Activated T-cell treated with anti-CD3 and anti-CD28 coated beads, Interleukin-2, amount 50 U/mL, for 1 hour (primary cell): ENCODE measurements at regions not wholly inside any gene's neighbourhood (a gene's known extent, or its start where the extent isn't known, plus 50 kb on each side); places are given as distances from the start of the nearest gene placed in this dataset.

ENCODE experiments used
- DNase-seq: peaks from one replicate; pipeline ENCODE4 v3.0.0-alpha.2; 2020

DNA sequence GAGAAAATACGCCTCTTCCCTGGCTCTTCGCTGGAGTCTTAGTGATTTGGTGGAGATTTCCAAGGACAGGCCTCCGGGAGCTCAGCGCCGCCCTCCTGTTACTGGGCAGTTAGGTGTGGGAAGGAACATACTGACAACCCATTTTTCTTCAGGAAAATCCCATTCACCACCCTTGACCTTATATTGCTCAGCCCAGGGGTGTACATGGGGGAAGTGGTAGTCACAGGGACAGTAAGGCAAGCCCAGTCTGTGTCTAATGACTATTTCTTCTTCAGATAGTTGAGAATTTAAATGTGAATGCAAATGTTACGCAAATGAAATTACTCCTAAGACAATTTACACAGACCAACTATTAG lies 119.4 kb downstream of the UQCRFS1 start:
- no peak for DNase-seq

DNA sequence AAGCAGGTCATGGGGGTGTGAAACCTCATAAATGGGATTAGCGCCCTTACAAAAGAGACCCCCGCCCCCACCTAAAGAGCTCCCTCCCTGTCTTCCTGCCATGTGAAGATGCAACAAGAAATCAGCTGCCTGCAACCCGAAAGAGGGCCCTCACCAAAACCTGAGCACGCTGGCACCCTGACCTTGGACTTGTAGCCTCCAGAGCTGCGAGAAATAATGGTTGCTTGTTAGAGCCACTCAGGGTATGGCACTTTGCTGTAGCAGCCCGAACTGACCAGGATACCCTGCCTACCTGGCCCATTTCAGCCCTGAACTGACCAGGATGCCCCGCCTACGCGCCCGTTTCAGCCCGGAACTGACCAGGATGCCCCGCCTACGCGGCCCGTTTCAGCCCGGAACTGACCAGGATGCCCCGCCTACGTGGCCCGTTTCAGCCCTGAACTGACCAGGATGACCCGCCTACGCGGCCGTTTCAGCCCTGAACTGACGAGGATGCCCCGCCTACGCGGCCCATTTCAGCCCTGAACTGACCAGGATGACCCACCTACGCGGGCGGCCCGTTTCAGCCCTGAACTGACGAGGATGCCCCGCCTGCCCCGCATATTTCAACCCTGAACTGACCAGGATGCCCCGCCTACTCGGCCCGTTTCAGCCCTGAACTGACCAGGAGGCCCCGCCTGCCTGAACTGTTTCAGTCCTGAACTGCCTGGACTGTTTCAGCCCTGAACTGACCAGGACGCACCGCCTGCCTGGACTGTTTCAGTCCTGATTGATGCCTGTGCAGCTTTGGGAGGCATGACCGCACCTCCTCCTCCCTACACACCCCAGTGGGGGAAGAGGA lies 120.0 kb downstream of the UQCRFS1 start:
- DNase-seq: no peak

DNA sequence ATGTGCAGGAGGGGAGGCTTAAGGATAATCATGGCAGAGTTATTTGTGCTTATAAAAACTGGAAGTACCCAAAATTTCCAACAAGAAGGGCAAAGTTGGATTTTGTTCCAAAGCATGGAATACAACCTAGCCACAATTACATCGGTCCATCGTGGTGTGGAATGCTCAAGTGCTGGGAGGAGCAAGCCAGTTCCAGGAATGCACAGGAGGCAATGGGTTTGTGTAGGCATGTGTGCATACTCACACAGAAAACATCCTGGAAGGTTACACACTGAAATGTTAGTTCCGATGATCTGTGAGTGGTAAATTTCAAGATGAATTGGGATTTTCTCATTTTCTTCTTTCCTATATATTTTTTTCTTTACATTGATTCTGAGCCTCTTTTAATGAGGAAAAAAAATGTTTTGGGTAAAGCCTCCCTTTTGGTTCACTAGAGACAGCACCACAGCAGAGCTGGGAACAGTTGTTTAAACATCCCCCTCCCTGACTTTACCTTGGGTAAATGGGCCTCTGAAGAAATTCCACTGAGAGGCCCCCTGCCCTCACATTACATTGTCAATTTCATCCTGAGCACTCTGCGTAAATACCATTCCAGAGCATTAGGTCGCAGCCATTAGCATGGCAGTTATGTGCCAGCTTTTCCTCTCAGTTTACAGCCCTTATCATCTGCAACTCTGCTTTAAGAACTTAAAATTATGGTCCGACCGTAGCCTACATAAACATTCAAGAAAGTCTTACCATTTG lies 122.0 kb downstream of the UQCRFS1 start:
- DNase-seq: no peak

DNA sequence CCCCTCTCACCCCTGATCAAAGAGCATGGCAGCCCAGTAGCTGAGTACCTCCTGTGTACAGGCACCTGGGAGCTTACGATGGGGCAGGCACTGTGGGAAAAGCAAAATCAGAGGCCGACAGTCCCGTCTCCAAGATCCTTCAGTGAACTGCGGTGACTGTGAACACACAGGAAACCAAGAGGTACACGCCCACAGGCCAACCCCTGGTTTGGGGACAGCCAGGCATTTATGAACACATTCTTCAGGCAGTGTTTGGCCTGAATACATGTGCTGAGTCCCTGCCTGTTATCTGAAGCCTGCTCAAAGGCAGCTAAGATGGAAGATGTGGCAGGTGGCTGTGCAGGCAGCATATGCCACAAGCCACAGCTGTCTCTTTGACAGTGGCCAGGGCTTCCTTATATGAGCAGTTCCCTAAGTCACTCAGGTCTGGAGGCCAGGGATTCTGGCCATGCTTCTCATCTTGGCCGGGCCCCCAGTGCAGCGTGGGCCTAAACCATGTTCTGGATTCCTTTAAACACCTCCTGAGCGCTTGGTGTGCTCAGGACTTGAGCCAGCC lies 123.6 kb downstream of the UQCRFS1 start:
- DNase-seq: no peak

DNA sequence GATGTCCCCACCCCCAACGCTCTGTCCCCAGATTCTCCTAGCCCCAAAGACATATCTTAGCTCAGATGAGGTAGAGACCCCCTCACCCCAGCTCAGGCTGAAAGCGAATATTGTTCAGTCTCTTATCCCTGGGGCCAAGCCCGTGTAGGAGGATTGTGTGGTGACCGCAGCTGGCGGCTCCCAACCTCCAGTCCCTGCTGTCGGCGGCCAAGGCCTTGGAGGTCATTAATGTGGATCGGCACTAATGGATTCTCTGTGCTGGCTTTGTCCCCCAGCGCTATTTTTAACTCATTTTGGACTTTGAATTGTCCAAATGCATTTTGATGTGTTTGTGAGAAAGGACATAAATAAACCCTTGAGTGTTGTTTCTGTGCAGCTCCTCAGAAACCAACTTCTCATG lies 124.2 kb downstream of the UQCRFS1 start:
- no peak for DNase-seq

DNA sequence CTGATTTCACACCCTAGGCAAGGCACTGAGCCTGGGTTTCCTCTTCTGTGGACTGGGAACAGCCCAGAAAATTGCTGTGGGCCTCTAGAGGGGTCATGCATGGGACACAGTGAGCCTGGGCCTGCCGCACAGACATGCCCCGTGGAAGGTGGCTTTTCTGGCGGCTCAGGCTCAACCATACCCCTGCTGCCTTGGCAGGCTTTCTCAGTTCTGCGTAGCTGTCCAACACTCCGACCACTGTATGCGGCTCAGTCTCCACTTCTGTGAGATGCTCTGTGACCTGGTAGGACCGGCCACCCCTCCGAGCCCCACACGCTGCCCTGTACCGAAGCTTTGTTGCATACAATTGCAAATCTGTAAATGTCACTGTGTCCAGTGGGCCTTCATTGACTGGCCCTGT lies 126.3 kb downstream of the UQCRFS1 start:
- DNase-seq: no peak

DNA sequence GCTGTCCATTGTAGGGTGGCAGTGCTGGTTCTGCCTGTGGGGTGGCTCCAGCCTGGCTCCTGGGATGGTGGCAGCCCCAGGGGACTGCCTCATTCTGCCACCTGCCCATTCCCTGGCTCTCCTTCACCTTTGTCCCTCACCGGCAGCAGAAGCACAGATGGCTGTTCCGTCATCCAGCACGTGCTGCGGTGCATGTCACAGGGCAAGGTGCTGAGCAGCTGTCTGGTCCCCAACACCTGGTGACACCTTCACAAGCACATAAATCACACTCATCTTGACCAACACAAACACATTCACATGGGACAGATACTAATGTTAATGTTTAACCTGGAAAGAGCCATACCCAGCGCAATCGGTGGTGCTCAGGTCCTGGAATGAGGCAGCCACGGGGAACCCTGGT lies 126.8 kb downstream of the UQCRFS1 start:
- no peak for DNase-seq

DNA sequence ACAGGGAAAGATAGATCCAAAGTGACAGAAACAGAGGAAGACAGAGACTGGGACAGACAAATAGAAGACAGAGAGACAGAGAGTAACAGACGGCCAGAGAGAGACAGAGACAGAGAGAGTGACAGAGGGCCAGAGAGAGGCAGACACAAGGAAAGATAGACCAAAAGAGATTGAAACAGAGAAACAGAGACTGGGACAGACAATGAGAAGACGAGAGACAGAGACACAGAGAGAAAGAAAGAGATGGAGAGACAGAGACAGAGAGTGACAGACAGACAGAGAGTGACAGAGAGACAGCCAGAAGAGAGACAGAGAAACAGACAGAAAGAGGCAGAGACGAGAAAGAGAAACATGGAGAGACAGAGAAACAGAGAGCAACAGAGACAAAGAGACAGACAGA lies 127.3 kb downstream of the UQCRFS1 start:
- no peak for DNase-seq

DNA sequence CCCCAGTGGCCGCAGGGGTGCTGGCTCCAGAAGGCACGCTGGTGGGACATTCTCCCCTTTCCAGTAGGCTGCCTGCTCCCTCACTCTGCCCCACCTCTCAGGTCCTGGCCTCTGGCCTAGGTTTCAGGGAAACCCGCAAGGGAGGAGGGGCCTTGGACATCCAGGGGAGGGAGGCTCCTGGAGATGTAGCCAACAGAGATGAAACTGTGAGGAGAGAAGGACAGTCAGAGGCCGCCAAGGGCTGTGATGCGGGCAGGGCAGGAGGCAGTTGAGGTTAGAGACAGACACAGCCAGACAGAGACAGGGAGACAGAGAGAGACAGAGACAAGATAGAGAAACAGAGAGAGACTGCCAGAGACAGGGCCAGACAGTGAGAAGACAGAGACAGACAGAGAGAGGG lies 127.7 kb downstream of the UQCRFS1 start:
- no peak for DNase-seq

DNA sequence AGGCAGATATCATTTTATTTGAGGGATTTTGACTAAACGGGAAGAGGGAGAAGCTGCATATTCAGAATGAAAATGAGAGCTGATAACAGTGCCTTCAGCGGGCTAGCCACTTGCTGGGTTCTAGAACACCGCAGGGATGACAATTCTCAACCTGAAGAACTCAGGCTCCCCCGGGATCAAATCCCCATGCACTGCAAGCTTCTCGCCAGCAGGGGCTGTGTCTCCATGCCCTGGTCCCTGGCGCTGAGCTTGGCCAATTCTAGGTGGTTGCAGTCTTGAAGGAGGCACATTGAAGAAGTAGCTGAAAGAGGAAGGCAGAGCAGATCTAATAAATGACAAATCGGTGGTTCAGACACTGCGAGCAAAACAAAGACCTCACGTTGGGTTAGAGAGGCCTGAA lies 128.7 kb downstream of the UQCRFS1 start:
- DNase-seq: no peak

DNA sequence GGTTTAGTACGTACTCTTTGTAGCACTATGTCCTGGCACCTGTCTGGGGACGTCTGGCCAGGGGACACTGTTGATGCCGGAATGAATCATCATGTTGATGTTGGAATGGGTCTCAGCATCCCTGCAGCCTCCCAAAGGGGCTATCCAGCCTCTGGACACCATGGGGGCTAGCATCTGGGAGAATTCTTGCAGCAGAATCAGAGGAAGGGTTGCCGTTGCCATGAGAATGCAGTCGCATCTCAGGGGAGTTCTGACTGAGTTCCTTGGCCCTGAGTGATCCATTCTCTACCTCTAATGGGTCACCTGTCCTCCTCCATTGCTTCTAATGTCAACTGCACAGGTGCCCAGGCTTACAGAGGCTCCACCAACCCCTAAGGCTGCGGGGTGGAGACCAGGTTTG lies 129.1 kb downstream of the UQCRFS1 start:
- no peak for DNase-seq

DNA sequence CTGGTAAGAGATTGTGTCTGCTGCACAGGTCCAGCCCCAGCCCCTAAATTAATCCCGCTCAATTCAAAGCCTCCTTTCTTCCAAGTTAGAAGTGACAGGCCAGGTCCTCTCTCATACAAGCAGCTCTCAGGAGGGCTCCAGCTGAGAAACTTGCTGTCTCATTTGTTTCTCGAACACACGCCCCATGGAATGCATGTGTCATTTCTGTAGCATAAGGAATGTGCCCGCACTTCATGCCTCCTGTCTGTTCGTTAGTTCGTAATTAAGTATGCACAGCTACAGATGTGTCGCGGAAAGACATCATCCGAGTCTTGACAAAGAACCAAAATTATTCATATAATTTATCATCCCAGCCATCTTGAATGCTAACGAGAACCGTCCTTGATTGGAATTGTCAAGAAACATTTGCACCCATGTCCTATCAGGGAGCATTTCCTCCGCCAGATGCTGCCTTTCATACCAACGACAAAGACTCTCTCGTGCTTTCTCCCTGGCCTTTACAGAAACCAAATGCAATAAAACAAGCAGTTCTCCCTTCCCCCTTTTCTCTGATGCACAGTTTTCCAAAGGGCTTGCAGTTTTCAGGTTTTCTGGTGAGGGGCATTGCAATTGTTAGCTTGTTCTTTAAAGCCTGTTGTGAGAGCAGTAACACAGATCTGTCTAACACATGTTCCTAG lies 133.5 kb downstream of the UQCRFS1 start:
- no peak for DNase-seq

DNA sequence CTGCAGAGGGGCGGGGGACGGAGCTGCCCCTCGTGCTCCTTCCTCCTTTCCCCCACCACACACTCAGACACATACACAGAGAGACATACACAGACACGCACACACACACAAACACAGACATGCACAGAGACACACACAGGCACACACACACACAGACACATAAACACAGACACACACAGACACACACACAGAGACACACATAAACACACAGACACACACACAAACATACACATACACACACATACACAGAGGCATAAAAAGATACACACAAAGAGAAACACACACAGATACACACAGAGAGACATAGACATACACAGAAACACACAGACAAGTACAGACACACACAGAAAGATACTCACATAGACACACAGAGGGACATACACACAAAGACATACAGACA lies 136.0 kb downstream of the UQCRFS1 start:
- no peak for DNase-seq

DNA sequence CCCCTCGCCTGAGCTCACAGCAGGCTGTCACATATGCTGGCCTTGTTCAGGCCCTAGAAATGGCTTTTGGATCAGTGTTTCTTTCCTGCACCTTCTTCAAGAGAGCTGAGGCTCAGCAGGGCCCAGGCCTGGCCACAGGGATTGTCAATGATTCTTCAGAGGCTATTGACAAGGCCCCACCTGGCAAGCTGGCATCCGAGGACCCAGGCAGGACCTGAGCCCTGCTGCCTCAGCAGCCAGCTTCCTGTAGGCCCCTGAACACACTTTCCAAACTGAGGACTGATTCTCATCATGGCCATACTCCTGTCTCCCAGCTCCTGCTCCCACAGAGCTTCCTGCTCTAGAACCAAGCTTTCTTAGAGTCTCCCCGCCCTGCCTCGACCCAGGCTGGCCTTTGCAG lies 136.8 kb downstream of the UQCRFS1 start:
- no peak for DNase-seq

DNA sequence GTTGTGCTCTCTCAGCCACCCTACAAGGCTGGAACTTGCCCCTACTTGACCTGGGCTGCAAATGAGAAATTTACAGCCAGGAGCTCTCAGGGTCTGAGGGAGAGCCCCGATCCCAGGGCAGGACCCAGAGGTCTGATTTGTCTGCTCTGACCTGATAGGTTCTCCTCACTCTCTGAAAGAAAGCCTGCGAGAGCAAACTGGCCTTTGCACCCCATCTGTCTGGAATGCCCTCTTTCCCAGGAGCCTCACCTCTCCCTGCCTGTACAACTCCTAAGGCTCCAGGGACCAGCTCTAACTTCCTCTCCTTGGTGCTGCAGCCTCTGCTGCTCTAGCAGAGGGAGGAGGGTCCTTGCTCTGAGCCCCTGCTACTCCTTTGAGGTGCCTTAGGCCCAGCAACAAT lies 137.8 kb downstream of the UQCRFS1 start:
- no peak for DNase-seq

DNA sequence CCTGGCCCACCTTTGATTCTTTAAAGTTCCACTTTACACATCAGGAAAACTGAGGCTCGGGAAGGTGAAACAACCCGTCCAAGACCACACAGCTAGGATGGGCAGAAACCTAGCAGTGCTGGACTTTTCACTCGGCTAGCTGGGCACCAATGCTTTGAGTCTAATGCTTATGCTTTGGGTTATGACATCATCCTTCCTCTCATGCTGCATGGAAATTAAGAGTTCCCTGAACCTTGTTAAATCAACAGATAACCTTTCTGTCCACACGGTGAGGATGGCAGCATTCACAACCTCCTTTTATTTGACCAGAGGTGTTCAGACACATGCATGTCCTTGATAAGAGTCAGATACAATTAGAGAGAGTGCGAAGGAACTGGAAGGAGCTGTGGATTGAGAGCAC lies 138.4 kb downstream of the UQCRFS1 start:
- DNase-seq: no peak

DNA sequence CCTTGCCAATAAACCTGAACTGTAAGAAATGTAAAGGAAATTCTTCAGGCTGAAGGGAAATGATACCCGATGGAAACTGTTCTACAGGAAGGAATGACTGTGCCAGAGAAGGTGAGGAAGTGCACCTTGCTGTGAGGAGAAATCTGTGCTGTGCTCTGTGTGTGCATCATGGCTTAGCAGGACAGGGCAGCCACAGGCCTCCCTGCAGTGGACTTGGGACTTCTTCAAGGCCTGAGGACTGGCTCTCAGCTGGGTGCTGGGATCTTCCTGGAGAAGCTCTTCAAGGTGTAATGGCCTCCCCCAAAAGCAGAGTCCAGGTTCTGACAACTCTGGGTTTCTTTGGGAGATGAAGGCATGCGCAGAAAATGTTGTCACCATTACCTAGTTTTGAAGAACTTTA lies 145.1 kb downstream of the UQCRFS1 start:
- no peak for DNase-seq

DNA sequence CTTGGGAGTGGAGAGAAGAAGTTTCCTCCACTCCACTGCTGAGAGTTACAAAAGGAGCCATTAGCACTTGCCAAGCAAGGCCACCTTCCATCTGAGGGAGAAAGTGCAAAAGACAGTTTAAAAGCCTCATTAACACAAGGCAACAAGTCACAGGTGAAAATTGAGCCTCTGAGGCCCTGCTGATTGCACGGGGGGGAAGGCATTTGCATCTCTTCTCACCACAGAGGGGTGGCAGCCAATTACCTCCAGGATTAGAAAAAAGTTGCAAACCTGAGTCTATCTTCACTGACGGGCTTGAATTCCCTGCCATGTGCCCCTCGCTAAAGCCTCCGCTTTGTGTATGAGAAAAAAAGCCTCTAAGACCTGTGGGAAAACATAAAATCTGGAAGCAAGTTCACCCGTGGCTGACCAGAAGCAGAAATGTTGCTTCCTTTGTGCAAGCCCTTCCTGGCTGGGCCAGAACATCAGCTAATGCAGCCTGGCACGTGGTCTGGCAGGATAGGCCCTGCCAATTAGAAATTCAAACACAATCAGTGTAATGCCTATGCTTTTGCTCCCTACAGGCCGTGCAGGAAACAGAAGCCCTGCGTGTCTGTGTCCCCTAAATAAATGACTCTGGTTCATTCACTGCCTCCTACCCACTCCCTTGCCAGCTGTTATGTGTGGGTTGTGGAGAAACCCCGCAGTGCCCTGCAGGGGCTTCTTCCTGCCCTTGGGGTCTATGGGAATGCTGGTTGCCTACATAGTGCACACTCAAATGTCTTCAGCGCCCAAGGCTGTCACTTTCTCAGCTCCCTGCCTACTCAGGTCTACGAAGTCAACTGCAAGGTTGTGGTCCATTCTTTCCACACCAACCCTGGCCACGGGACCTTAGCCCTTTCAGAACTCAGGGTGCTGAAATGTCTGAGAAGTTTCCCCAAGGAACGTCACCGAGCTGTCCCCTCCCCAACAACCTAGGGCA lies 150.2 kb downstream of the UQCRFS1 start:
- DNase-seq: no peak

DNA sequence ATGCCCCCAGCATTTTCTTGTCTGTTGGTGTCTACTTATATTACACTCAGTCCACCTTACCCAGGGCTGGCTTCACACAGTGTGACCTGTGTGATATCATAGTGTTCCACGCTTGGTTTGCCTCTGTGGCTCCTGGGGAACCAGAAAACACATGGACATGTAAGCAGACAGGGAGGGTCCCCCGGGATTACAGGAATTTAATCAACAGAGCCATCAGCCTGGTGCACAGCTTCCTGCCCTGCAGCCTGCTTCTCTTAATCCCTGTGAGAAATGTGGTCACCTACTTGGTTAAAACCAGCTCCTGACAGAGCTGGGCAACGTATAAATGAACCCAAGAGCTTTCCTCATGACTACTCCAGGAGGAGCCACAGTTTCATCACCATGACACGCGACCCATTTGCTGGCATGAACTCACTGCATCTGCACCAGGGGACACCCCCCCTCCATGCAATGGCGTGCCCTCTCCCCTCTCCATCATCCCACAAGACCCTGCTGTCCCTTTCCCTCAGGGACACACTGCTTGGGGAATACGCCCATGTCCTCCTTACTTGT lies 152.1 kb downstream of the UQCRFS1 start:
- no peak for DNase-seq

DNA sequence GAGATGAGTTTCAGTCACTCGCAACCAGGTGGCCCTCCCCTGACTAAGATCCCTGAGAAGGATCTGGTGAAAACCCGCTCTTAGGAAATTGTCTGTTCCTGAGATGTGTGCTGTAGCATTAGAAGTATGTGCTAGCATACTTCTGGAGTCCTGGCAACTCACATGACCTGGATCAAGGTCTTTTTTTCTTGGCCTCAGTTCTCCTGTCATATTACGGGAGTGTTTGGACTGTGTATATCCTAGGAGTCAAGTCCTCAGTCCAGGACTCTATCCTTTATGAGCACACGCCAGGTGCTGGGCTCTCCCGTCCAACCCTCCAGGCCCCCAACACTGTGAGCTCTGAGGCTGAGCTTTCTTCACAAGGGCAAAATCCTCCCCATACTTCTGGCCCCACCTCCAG lies 156.4 kb downstream of the UQCRFS1 start:
- no peak for DNase-seq

DNA sequence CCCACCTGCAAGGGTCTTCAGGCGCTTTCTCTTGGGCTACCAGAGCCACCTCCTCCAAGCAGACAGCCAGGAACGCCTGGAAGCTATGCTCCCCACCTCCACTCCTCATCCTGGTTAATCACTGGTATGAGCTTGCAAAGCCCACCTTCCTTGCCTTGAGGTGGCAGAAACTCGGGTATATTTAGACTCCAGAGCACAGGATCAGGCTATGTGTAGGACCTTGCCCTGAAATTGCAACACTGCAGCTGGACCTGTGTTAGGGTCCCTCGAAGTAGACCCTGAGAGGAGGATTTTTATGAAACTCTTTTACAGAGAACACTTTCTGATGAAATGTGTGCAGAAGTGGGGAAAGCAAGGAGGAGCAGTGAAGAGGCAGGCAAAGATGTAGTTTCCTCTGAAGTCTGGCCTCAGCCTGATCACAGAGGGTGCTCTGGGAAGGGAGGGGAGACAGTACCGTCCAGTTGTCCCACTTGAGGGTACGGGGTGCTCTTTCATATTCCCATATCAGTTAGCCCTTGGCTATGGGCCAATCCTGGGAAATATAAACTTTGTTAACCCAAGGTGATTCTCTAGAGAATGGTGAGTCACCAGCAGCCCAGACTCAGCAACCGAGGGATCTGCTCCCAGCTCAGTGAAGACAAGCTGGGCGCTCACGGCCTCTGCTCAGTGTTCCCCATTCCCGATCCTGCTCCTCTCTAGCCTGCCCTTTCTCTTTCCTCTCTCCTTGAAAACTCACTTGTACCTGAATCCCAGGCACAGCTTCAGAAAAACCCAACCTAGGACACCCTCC lies 157.9 kb downstream of the UQCRFS1 start:
- DNase-seq: no peak
